Esophagus squamous epithelium (tissue), 5 donors: ENCODE measurements at regions not wholly inside any gene's neighbourhood (a gene's known extent, or its start where the extent isn't known, plus 50 kb on each side); places are given as distances from the start of the nearest gene placed in this dataset.

Experiments
- DNase-seq: peaks from one replicate; lab custom pipeline; 2025; lab: John Stamatoyannopoulos, UW
- H3K27ac ChIP-seq, 4 donors: fragments of 200-600 bp; sonication (generic); one replicate each; pipeline ENCODE4 v1.5.1; 2016 to 2019; ENCODE audit warnings: mild to moderate bottlenecking in 1 of 4
- H3K27me3 ChIP-seq, 4 donors: fragments of 200-600 bp; sonication (generic); 1 replicate in 3 of 4; 2 replicates in 1 of 4; pipeline versions ENCODE4 v1.5.1 to v1.6.0; 2017 to 2021; ENCODE audit warnings: antibody characterized with exemption in 1 of 4
- H3K36me3 ChIP-seq, 3 donors: fragments of 200-600 bp; sonication (generic); one replicate each; pipeline ENCODE4 v1.5.1; 2016 to 2019
- H3K4me1 ChIP-seq, 3 donors: fragments of 200-600 bp; sonication (generic); one replicate each; pipeline ENCODE4 v1.5.1; 2017 to 2019
- H3K4me3 ChIP-seq, 4 donors: fragments of 200-600 bp; sonication (generic); 1 replicate in 3 of 4; 2 replicates in 1 of 4; pipeline ENCODE4 v1.5.1; 2016 to 2019; ENCODE audit warnings: mild to moderate bottlenecking in 2 of 4, moderate library complexity in 1 of 4
- H3K9me3 ChIP-seq, 3 donors: fragments of 200-600 bp; sonication (generic); one replicate each; pipeline ENCODE4 v1.5.1; 2016 to 2019
- CTCF ChIP-seq, 6 experiments: fragments of 450-650 bp in 4 of 6; fragments of 200-600 bp in 2 of 6; sonication (generic) in 2 of 6; IDR thresholded peaks; one replicate each; pipeline ENCODE4 v1.5.1; 2016 to 2019; ENCODE audit warnings: antibody characterized with exemption in 6 of 6, mild to moderate bottlenecking in 4 of 6, moderate library complexity in 4 of 6
- POLR2A ChIP-seq, 4 donors: fragments of 450-650 bp; IDR thresholded peaks; one replicate each; pipeline ENCODE4 v1.6.1; 2017; ENCODE audit warnings: antibody characterized with exemption in 4 of 4, mild to moderate bottlenecking in 4 of 4, moderate library complexity in 3 of 4
- WGBS, 2 donors: methylation state at CpG; one replicate each; pipeline ENCODE4 v1.1.5; 2018; 5-methylcytosine and 5-hydroxymethylcytosine counted together
- intact Hi-C: fragments of 100-400 bp; cut with DNase I; formaldehyde crosslinking; loops from one replicate; pipeline ENCODE4 v1.15.0; 2022
- donor health status: DM: yes; HTN: yes; CAD: no.

GRCh38 chr2:22855761-22856184 lies 529.2 kb upstream of the KLHL29 start:
- no peak overlapping the region for H3K4me3 ChIP-seq
- H3K27me3 ChIP-seq: no peaks in the 10 kb centered on the region
- 57% methylated on average over 2 of the region's 9 CpGs; no CpG with 5 or more reads in 1 of the 2 donors for WGBS, 2 donors
- H3K4me1 ChIP-seq: no peaks in the 10 kb centered on the region
- H3K27ac ChIP-seq: no peak overlapping the region
- TF ChIP-seq POLR2A (IDR thresholded peaks at IDR 0.05) (no peak), CTCF (IDR thresholded peaks at IDR 0.05) (no peak)
- DNase-seq: no peak
- H3K36me3 ChIP-seq: no peaks in the 10 kb centered on the region
- intact Hi-C loops: no loop called here
- H3K9me3 ChIP-seq: no peaks in the 10 kb centered on the region

DNA sequence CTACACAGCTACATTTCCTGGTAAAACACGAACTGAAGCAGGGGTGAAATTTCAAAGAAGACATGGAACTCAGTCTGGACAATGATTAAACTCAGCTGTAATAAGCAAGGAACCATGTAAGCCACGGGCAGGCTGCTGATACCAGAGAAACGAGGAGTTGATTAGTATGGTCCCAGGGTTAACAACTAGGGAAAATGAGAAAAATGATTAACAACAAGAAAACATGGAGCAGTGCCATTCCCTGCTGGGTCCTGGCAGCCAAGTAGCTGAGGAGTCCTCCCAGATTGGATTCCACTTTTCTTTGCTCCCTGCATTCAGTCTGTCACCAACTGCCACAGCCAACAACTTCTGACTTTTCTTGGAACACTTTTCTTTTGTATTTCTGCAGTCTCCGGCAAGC lies 517.0 kb upstream of the KLHL29 start:
- Histone ChIP-seq H3K27me3 (no peaks in the 10 kb centered on the region), H3K9me3 (no peaks in the 10 kb centered on the region), H3K27ac (no peak overlapping the region), H3K4me1 (no peaks in the 10 kb centered on the region), H3K4me3 (no peak overlapping the region), H3K36me3 (no peaks in the 10 kb centered on the region)
- no peak for TF ChIP-seq POLR2A (IDR thresholded peaks at IDR 0.05)
- no peak for TF ChIP-seq CTCF (IDR thresholded peaks at IDR 0.05)
- no peak for DNase-seq
- 31 to 58% methylated on average over 4 of the region's 4 CpGs for WGBS, 2 donors
- intact Hi-C loops: no loop called here

- Histone ChIP-seq H3K9me3 (no peaks in the 10 kb centered on the region), H3K36me3 (no peaks in the 10 kb centered on the region), H3K4me3 (no peak overlapping the region), H3K27me3 (no peaks in the 10 kb centered on the region), H3K27ac (no peak overlapping the region), H3K4me1 (no peaks in the 10 kb centered on the region)
- 72 to 74% methylated on average over 2 of the region's 2 CpGs for WGBS, 2 donors
- no peak for TF ChIP-seq CTCF (IDR thresholded peaks at IDR 0.05)
- no peak for TF ChIP-seq POLR2A (IDR thresholded peaks at IDR 0.05)
- no peak for DNase-seq
- intact Hi-C loops: no loop called here
Measured at GRCh38 chr2:22878121-22878520, 506.9 kb upstream of the KLHL29 start.

DNA sequence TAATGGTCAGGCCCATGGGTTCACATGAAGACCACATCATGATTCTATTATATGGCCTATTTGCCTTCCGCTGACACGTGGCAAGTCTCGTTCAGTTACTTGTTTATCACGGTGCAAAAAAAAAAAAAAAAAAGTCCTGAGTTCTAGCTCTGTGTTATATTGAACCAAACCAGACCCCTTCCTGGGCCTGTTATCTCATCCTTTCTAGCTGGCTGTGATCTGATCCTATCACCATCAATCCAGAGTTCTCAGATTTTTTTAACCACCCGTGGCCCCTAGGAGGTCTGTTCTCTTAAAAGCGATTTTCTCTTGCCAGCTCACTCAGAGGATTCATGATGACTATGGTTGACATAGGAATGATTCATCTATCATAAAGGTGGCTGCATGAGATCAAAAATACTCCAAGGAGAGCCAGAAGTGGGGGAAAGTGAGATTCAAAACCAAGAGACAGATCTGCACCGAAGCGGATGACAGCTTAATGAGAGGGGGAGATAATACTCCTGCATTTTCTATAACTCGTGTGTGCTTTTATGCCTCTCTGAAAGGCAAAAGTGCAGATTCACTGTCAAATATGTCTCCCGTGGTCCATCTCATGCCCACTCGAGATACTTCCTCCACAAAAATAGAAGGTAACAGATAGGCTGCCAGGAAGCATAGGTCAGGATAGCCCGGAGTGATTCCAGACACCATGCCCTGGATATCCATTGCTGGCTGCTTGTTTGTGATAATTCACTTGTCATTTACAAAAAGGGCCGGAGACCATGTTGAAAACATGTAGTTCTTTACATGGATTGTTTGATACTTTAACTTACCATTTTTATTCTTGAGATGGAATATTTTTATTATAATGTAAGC lies 505.7 kb upstream of the KLHL29 start:
- Histone ChIP-seq H3K27me3 (no peaks in the 10 kb centered on the region), H3K4me3 (no peak overlapping the region), H3K27ac (no peak overlapping the region), H3K9me3 (no peaks in the 10 kb centered on the region), H3K36me3 (no peaks in the 10 kb centered on the region), H3K4me1 (no peaks in the 10 kb centered on the region)
- intact Hi-C loops: no loop called here
- TF ChIP-seq CTCF (IDR thresholded peaks at IDR 0.05): no peak
- no peak for TF ChIP-seq POLR2A (IDR thresholded peaks at IDR 0.05)
- no peak for DNase-seq
- 69 to 74% methylated on average over 13 of the region's 13 CpGs for WGBS, 2 donors

- no peak for TF ChIP-seq CTCF (IDR thresholded peaks at IDR 0.05)
- TF ChIP-seq POLR2A (IDR thresholded peaks at IDR 0.05): no peak
Measured at GRCh38 chr2:22880161-22880560, 504.8 kb upstream of the KLHL29 start.

More at GRCh38 chr2:22880161-22880560, 504.8 kb upstream of the KLHL29 start:
- H3K9me3 ChIP-seq: no peaks in the 10 kb centered on the region
- DNase-seq: no peak
- H3K36me3 ChIP-seq: no peaks in the 10 kb centered on the region
- intact Hi-C loops: no loop called here
- no peak overlapping the region for H3K4me3 ChIP-seq
- H3K27ac ChIP-seq: no peak overlapping the region
- no peaks in the 10 kb centered on the region for H3K27me3 ChIP-seq
- WGBS, 2 donors: 58 to 70% methylated on average over 5 of the region's 5 CpGs
- no peaks in the 10 kb centered on the region for H3K4me1 ChIP-seq
